GM12878 (cell line): ENCODE measurements at regions not wholly inside any gene's neighbourhood (a gene's known extent, or its start where the extent isn't known, plus 50 kb on each side); places are given as distances from the start of the nearest gene placed in this dataset.

Experiments used
- HDGF ChIP-seq: fragments of 450-650 bp; IDR thresholded peaks from 2 replicates; pipeline ENCODE4 v1.6.1; 2016; ENCODE audit warnings: antibody characterized with exemption
- MTA2 ChIP-seq: fragments of 450-650 bp; IDR thresholded peaks from 2 replicates; pipeline ENCODE4 v1.6.1; 2016; ENCODE audit warnings: low read depth, mild to moderate bottlenecking, moderate library complexity
- MTA3 ChIP-seq: IDR thresholded peaks from 2 replicates; pipeline ENCODE4 v1.6.1; 2012; ENCODE audit warnings: low read length, inconsistent platforms, borderline replicate concordance
- PAX5 ChIP-seq: IDR thresholded peaks from 2 replicates; pipeline ENCODE4 v1.6.1; 2011; ENCODE audit warnings: low read depth, low read length, borderline replicate concordance
- SIN3A ChIP-seq: IDR thresholded peaks from 2 replicates; pipeline ENCODE4 v1.6.1; 2012; ENCODE audit warnings: low read depth, low read length, improper control_type of control experiment
- ZBTB33 ChIP-seq: fragments of 450-650 bp; IDR thresholded peaks from 2 replicates; pipeline ENCODE4 v1.6.1; 2017; ENCODE audit warnings: mild to moderate bottlenecking
- ZNF274 ChIP-seq: IDR thresholded peaks from one replicate; pipeline ENCODE4 v1.8.0; 2011; ENCODE audit not compliant: insufficient read length, insufficient read depth
- TF ChIP-seq, protein P1 (sequence below): fragments of 450-650 bp; IDR thresholded peaks from 2 replicates; pipeline ENCODE4 v1.6.1; 2018; ENCODE audit warnings: borderline replicate concordance, mild to moderate bottlenecking; ENCODE audit not compliant: partially characterized antibody
- TF ChIP-seq, protein P2 (sequence below): fragments of 450-650 bp; IDR thresholded peaks from 2 replicates; pipeline ENCODE4 v1.6.1; 2016; ENCODE audit warnings: mild to moderate bottlenecking, moderate library complexity, borderline replicate concordance

GRCh38 chr18:70386582-70386981 is 97.7 kb downstream of the SOCS6 start (continued):
- no peak for TF ChIP-seq ZNF274
- TF ChIP-seq HDGF, result no peak
- TF ChIP-seq, protein P1, sequence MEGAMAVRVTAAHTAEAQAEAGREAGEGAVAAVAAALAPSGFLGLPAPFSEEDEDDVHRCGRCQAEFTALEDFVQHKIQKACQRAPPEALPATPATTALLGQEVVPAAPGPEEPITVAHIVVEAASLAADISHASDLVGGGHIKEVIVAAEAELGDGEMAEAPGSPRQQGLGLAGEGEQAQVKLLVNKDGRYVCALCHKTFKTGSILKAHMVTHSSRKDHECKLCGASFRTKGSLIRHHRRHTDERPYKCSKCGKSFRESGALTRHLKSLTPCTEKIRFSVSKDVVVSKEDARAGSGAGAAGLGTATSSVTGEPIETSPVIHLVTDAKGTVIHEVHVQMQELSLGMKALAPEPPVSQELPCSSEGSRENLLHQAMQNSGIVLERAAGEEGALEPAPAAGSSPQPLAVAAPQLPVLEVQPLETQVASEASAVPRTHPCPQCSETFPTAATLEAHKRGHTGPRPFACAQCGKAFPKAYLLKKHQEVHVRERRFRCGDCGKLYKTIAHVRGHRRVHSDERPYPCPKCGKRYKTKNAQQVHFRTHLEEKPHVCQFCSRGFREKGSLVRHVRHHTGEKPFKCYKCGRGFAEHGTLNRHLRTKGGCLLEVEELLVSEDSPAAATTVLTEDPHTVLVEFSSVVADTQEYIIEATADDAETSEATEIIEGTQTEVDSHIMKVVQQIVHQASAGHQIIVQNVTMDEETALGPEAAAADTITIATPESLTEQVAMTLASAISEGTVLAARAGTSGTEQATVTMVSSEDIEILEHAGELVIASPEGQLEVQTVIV, result no peak
- no peak for TF ChIP-seq SIN3A
- no peak for TF ChIP-seq PAX5
- TF ChIP-seq, protein P2, sequence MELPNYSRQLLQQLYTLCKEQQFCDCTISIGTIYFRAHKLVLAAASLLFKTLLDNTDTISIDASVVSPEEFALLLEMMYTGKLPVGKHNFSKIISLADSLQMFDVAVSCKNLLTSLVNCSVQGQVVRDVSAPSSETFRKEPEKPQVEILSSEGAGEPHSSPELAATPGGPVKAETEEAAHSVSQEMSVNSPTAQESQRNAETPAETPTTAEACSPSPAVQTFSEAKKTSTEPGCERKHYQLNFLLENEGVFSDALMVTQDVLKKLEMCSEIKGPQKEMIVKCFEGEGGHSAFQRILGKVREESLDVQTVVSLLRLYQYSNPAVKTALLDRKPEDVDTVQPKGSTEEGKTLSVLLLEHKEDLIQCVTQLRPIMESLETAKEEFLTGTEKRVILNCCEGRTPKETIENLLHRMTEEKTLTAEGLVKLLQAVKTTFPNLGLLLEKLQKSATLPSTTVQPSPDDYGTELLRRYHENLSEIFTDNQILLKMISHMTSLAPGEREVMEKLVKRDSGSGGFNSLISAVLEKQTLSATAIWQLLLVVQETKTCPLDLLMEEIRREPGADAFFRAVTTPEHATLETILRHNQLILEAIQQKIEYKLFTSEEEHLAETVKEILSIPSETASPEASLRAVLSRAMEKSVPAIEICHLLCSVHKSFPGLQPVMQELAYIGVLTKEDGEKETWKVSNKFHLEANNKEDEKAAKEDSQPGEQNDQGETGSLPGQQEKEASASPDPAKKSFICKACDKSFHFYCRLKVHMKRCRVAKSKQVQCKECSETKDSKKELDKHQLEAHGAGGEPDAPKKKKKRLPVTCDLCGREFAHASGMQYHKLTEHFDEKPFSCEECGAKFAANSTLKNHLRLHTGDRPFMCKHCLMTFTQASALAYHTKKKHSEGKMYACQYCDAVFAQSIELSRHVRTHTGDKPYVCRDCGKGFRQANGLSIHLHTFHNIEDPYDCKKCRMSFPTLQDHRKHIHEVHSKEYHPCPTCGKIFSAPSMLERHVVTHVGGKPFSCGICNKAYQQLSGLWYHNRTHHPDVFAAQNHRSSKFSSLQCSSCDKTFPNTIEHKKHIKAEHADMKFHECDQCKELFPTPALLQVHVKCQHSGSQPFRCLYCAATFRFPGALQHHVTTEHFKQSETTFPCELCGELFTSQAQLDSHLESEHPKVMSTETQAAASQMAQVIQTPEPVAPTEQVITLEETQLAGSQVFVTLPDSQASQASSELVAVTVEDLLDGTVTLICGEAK, result no peak
- no peak for TF ChIP-seq ZBTB33
- TF ChIP-seq MTA3, result no peak
- TF ChIP-seq MTA2, result no peak
